ENCODE measurements at regions not wholly inside any gene's neighbourhood (a gene's known extent, or its start where the extent isn't known, plus 50 kb on each side); places are given as distances from the start of the nearest gene placed in this dataset.

- no peaks in the 10 kb centered on the region for H3K36me3 ChIP-seq
- no peaks in the 10 kb centered on the region for H3K27me3 ChIP-seq
- H3K27ac ChIP-seq: no peak overlapping the region
- H3K9me3 ChIP-seq: no peaks in the 10 kb centered on the region
- 70 to 77% methylated on average over 2 to 3 of the region's 4 CpGs for WGBS, 2 donors (ENCODE audit: low coverage in 1 of 2)
- no peak for TF ChIP-seq POLR2A (IDR thresholded peaks at IDR 0.05)
- no peak for TF ChIP-seq EP300 (IDR thresholded peaks at IDR 0.05)
- TF ChIP-seq POLR2AphosphoS5 (IDR thresholded peaks at IDR 0.05): no peak
- no peak for TF ChIP-seq CTCF (IDR thresholded peaks at IDR 0.05)
- no peak for ATAC-seq
- H3K4me3 ChIP-seq: no peak overlapping the region
- no peaks in the 10 kb centered on the region for H3K4me1 ChIP-seq
Observed at GRCh38 chr2:172248381-172248780, 145.7 kb upstream of the DLX2 start.

GRCh38 chr2:172248785-172249187 lies 146.1 kb upstream of the DLX2 start:
- no peaks in the 10 kb centered on the region for H3K27me3 ChIP-seq
- ATAC-seq: no peak
- no peaks in the 10 kb centered on the region for H3K36me3 ChIP-seq
- 43 to 50% methylated on average over 1 of the region's 1 CpG for whole genome bisulfite sequencing, 2 donors (ENCODE audit: low coverage in 1 of 2)
- H3K4me1 ChIP-seq: no peaks in the 10 kb centered on the region
- H3K9me3 ChIP-seq: no peaks in the 10 kb centered on the region
- H3K27ac ChIP-seq: no peak overlapping the region
- TF ChIP-seq POLR2AphosphoS5 (IDR thresholded peaks at IDR 0.05) (no peak), CTCF (IDR thresholded peaks at IDR 0.05) (no peak), EP300 (IDR thresholded peaks at IDR 0.05) (no peak), POLR2A (IDR thresholded peaks at IDR 0.05) (no peak)
- H3K4me3 ChIP-seq: no peak overlapping the region

GRCh38 chr2:172249334-172249733 lies 146.6 kb upstream of the DLX2 start:
- Histone ChIP-seq H3K4me3 (no peak overlapping the region), H3K4me1 (no peaks in the 10 kb centered on the region), H3K27ac (no peak overlapping the region), H3K36me3 (no peaks in the 10 kb centered on the region), H3K27me3 (no peaks in the 10 kb centered on the region), H3K9me3 (no peaks in the 10 kb centered on the region)
- TF ChIP-seq EP300 (IDR thresholded peaks at IDR 0.05): no peak
- TF ChIP-seq POLR2AphosphoS5 (IDR thresholded peaks at IDR 0.05): no peak
- TF ChIP-seq POLR2A (IDR thresholded peaks at IDR 0.05): no peak
- no CpG with 5 or more reads among the region's 2 CpGs for WGBS, 2 donors (ENCODE audit: low coverage in 1 of 2)
- ATAC-seq: no peak

- TF ChIP-seq EP300 (IDR thresholded peaks at IDR 0.05) (no peak), CTCF (IDR thresholded peaks at IDR 0.05) (no peak), POLR2A (IDR thresholded peaks at IDR 0.05) (no peak), POLR2AphosphoS5 (IDR thresholded peaks at IDR 0.05) (no peak)
- Histone ChIP-seq H3K4me1 (no peaks in the 10 kb centered on the region), H3K27ac (no peak overlapping the region), H3K36me3 (no peaks in the 10 kb centered on the region), H3K4me3 (no peak overlapping the region), H3K27me3 (no peaks in the 10 kb centered on the region), H3K9me3 (no peaks in the 10 kb centered on the region)
- no peak for ATAC-seq
Observed at GRCh38 chr2:172249986-172250385, 147.3 kb upstream of the DLX2 start.

- H3K4me1 ChIP-seq: no peaks in the 10 kb centered on the region
- 32 to 64% methylated on average over 2 to 3 of the region's 3 CpGs for WGBS, 2 donors (ENCODE audit: low coverage in 1 of 2)
- H3K27ac ChIP-seq: peak overlapping the region in 3 of 4 donors; percentile 8 to 51 (median 16)
- no peak for ATAC-seq
- no peaks in the 10 kb centered on the region for H3K9me3 ChIP-seq
- TF ChIP-seq EP300 (IDR thresholded peaks at IDR 0.05): no peak
- no peak for TF ChIP-seq CTCF (IDR thresholded peaks at IDR 0.05)
- no peak for TF ChIP-seq POLR2AphosphoS5 (IDR thresholded peaks at IDR 0.05)
- TF ChIP-seq POLR2A (IDR thresholded peaks at IDR 0.05): no peak
- H3K4me3 ChIP-seq: no peak overlapping the region
- H3K36me3 ChIP-seq: no peaks in the 10 kb centered on the region
- no peaks in the 10 kb centered on the region for H3K27me3 ChIP-seq
Observed at GRCh38 chr2:172251231-172251630, 148.5 kb upstream of the DLX2 start.
